PC-9 (cell line): ENCODE measurements at regions not wholly inside any gene's neighbourhood (a gene's known extent, or its start where the extent isn't known, plus 50 kb on each side); places are given as distances from the start of the nearest gene placed in this dataset.
A peak's percentile ranks its signal among the peaks of the same experiment; 100 is the strongest.
"Not testable (repeated sequence)": the region's sequence is repeated elsewhere in the genome, so short reads cannot be mapped to it uniquely, and the experiment has no call there.

Experiments used
- BruUV-seq: library from RNA; stranded (reverse); fragments of 400-500 nt; replicated peaks from 2 replicates; lab custom pipeline; 2021; lab: Mats Ljungman, UMichigan
- CTCF ChIA-PET: fragments of 300-600 bp; sonication (Branson Sonifier 250); formaldehyde crosslinking; loops from one replicate; lab custom pipeline; 2022; ENCODE audit warnings: antibody characterized with exemption; lab: Charles Lee
- POLR2A ChIA-PET: fragments of 300-600 bp; sonication (Branson Sonifier 250); formaldehyde crosslinking; loops from one replicate; lab custom pipeline; 2022; ENCODE audit warnings: antibody characterized with exemption; ENCODE audit not compliant: unreplicated experiment; lab: Charles Lee
- DNase-seq, 2 experiments: peaks; one replicate each; pipeline versions ENCODE4 v3.0.0 to v3.0.0-alpha.2; 2015 to 2022; ENCODE audit warnings: mixed read lengths in 1 of 2
- H2AFZ ChIP-seq: fragments of 200-600 bp; sonication (generic); 2 replicates; pipeline ENCODE4 v1.8.1; 2017; ENCODE audit warnings: antibody characterized with exemption
- H3F3A ChIP-seq: fragments of 200-600 bp; sonication (generic); 2 replicates; pipeline ENCODE4 v1.8.1; 2017; ENCODE audit warnings: antibody characterized with exemption, mild to moderate bottlenecking, low read depth; ENCODE audit not compliant: insufficient read depth
- H3K27ac ChIP-seq: fragments of 200-600 bp; sonication (generic); 2 replicates; pipeline ENCODE4 v1.6.1; 2016; ENCODE audit warnings: mixed run types
- H3K27me3 ChIP-seq: fragments of 200-600 bp; sonication (generic); 2 replicates; pipeline ENCODE4 v1.6.1; 2016; ENCODE audit warnings: low read depth, mixed run types; ENCODE audit not compliant: insufficient read depth
- H3K36me3 ChIP-seq: fragments of 200-600 bp; sonication (generic); 2 replicates; pipeline ENCODE4 v1.6.1; 2016; ENCODE audit warnings: low read depth, mixed run types
- H3K4me1 ChIP-seq: fragments of 200-600 bp; sonication (generic); replicated peaks from 2 replicates; pipeline ENCODE4 v1.6.1; 2016; ENCODE audit warnings: mixed run types; ENCODE audit not compliant: insufficient read depth
- H3K4me2 ChIP-seq: fragments of 200-600 bp; sonication (generic); 2 replicates; pipeline ENCODE4 v1.6.1; 2017; ENCODE audit warnings: mixed run types
- H3K4me3 ChIP-seq: fragments of 200-600 bp; sonication (generic); 2 replicates; pipeline ENCODE4 v1.6.1; 2016; ENCODE audit warnings: mixed run types
- H3K79me2 ChIP-seq: fragments of 200-600 bp; sonication (generic); 2 replicates; pipeline ENCODE4 v1.6.1; 2017; ENCODE audit warnings: low read depth, mixed run types
- H3K9me2 ChIP-seq: fragments of 200-600 bp; sonication (generic); 2 replicates; pipeline ENCODE4 v1.8.1; 2017; ENCODE audit warnings: mild to moderate bottlenecking; ENCODE audit not compliant: insufficient read depth
- H3K9me3 ChIP-seq: fragments of 200-600 bp; sonication (generic); 2 replicates; pipeline ENCODE4 v1.8.1; 2016; ENCODE audit warnings: low read depth; ENCODE audit not compliant: insufficient read depth
- H4K20me1 ChIP-seq: fragments of 200-600 bp; sonication (generic); 2 replicates; pipeline ENCODE4 v1.8.1; 2017; ENCODE audit not compliant: insufficient read depth
- CTCF ChIP-seq: fragments of 200-600 bp; sonication (generic); conservative IDR thresholded peaks from 2 replicates; pipeline ENCODE4 v1.6.1; 2017; ENCODE audit warnings: mixed run types, antibody characterized with exemption, mild to moderate bottlenecking, moderate library complexity
- intact Hi-C: fragments of 100-400 bp; cut with micrococcal nuclease; formaldehyde crosslinking; loops from one replicate; pipeline ENCODE4 v1.10.0; 2022; ENCODE audit not compliant: unreplicated experiment

GRCh38 chr13:25005050-25005497 is 90.9 kb upstream of the PABPC3 start:
- H3K27ac ChIP-seq, H3K9me2 ChIP-seq, H3K4me3 ChIP-seq, BruUV-seq, POLR2A ChIA-PET, H4K20me1 ChIP-seq, H3F3A ChIP-seq, H3K27me3 ChIP-seq, H2AFZ ChIP-seq, H3K9me3 ChIP-seq, H3K79me2 ChIP-seq, H3K36me3 ChIP-seq, DNase-seq: not testable (repeated sequence)
- intact Hi-C loops: loop anchor here (1.0 to 10.0 kb wide), 3 partner anchors 32 to 370 kb away; partner anchors contain the start of gene ATP8A2
- TF ChIP-seq CTCF: peak; percentile 63
- H3K4me2 ChIP-seq: peak overlapping the region; percentile 39
- peaks cover 13% of the 10 kb centered on the region for H3K4me1 ChIP-seq
- CTCF ChIA-PET: interaction anchor here (0.6 to 1.3 kb wide), 3 partner anchors 25 to 108 kb away, joined by 3 to 5 read pairs (median 3); no protein-coding TSS in a partner anchor

DNA sequence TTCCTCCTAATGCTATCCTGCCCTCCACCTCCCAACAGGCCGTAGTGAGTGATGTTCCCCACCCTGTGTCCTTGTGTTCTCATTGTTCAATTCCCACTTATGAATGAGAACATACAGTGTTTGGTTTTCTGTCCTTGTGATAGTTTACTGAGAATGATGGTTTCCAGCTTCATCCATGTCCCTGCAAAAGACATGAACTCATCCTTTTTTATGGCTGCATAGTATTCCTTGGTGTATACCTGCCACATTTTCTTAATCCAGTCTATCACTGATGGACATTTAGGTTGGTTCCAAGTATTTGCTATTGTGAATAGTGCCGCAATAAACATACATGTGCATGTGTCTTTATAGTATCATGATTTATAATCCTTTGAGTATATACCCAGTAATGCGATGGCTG is 88.5 kb upstream of the PABPC3 start:
- H3K9me2 ChIP-seq, BruUV-seq, H3K36me3 ChIP-seq, H3K9me3 ChIP-seq, H3K27ac ChIP-seq, H4K20me1 ChIP-seq, H3K4me2 ChIP-seq, H3F3A ChIP-seq, H3K79me2 ChIP-seq, H3K4me1 ChIP-seq, CTCF ChIA-PET, H2AFZ ChIP-seq, POLR2A ChIA-PET, H3K4me3 ChIP-seq, DNase-seq: not testable (repeated sequence)
- intact Hi-C loops: loop anchor here (10.0 kb wide), 1 partner anchor 367 kb away; the partner anchor contains the start of gene ATP8A2
- peaks cover 21% of the 10 kb centered on the region; the same call in 1 of the 2 replicates for H3K27me3 ChIP-seq

- H3K79me2 ChIP-seq, H3K4me1 ChIP-seq, H4K20me1 ChIP-seq, intact Hi-C loops, H3F3A ChIP-seq, DNase-seq, H3K4me2 ChIP-seq, BruUV-seq, CTCF ChIA-PET, H3K9me2 ChIP-seq, H3K36me3 ChIP-seq, H3K9me3 ChIP-seq, H3K4me3 ChIP-seq, POLR2A ChIA-PET, H3K27ac ChIP-seq, H2AFZ ChIP-seq: not testable (repeated sequence)
- peaks cover 30% of the 10 kb centered on the region; the same call in 1 of the 2 replicates for H3K27me3 ChIP-seq
Observed at GRCh38 chr13:25014398-25014973, 81.5 kb upstream of the PABPC3 start.

GRCh38 chr13:25017176-25017575 is 78.8 kb upstream of the PABPC3 start:
- intact Hi-C loops, H2AFZ ChIP-seq, H3K4me1 ChIP-seq, H3K4me2 ChIP-seq, H3K4me3 ChIP-seq, H3K79me2 ChIP-seq, H3K36me3 ChIP-seq, H3K9me3 ChIP-seq, POLR2A ChIA-PET, CTCF ChIA-PET, BruUV-seq, H3K27ac ChIP-seq, H3F3A ChIP-seq, H3K9me2 ChIP-seq, H4K20me1 ChIP-seq, DNase-seq: not testable (repeated sequence)
- H3K27me3 ChIP-seq: peaks cover 35% of the 10 kb centered on the region

DNA sequence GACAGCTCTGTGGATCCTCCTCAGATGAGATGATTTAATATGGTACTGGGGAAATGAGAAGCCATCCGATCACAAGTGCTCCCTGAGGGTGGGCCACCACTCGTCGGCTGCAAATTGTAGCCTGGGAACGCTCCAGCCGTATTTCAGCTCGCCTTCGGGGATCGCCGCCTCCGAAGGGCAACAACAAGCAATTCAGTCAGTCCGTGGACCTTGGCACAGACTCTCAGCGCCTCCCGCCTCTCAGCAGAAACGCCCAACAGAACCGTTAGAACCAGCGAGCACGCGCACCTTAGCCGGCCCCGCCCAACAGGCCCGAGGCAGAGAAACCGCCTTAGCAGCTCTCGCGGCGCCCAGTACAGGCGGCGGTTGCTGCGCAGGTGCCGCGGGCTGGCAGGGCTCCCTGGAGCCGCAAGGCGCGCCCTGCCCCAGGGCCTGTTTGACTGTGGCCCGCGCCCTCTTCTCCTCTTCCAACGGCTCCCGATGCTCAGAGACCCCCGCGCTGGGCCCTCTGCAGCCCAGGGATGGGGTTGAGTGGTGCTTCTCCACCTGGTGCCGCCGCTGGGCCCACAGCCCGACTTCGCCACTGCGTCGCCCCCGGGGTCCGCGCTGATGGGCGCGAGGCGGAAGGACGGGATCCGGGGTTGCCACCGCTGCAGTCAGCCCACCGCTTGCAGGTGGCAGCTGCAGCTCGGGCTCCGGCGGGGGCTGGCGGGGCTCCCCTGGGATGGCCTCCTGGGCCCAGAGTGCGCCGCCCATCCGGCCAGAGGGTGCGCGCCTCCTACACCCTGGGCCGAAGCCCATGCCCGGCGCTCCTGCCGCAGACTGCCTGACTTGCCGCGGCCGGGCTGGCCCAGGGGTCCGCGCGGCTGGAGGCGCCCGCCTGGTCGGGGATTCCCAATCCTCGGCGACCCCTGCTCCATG is 77.9 kb upstream of the PABPC3 start:
- H3K9me3 ChIP-seq, H3K79me2 ChIP-seq, H3F3A ChIP-seq, CTCF ChIA-PET, H3K4me1 ChIP-seq, H2AFZ ChIP-seq, H4K20me1 ChIP-seq, BruUV-seq, H3K36me3 ChIP-seq, H3K4me2 ChIP-seq, H3K4me3 ChIP-seq, intact Hi-C loops, H3K9me2 ChIP-seq, H3K27ac ChIP-seq, POLR2A ChIA-PET, DNase-seq: not testable (repeated sequence)
- H3K27me3 ChIP-seq: peaks cover 31% of the 10 kb centered on the region
